H1 (cell line): ENCODE measurements at regions not wholly inside any gene's neighbourhood (a gene's known extent, or its start where the extent isn't known, plus 50 kb on each side); places are given as distances from the start of the nearest gene placed in this dataset.

Experiments used
- CTCF ChIA-PET: fragments of 300-600 bp; sonication (Branson Sonifier 250); formaldehyde crosslinking; loops from one replicate; lab custom pipeline; 2021; ENCODE audit not compliant: partially characterized antibody; lab: Charles Lee
- POLR2A ChIA-PET: fragments of 300-600 bp; sonication (Branson Sonifier 250); formaldehyde crosslinking; loops from one replicate; lab custom pipeline; 2021; ENCODE audit warnings: inconsistent platforms; ENCODE audit not compliant: partially characterized antibody; lab: Charles Lee
- DNase-seq, 2 experiments: peaks; one replicate each; pipeline versions ENCODE4 v3.0.0 to v3.0.0-alpha.2; 2010 to 2022; ENCODE audit warnings: low spot score in 2 of 2, low read depth in 1 of 2, mixed read lengths in 1 of 2
- FAIRE-seq: peaks from 2 replicates; lab custom pipeline; 2011; peaks lifted over from hg19 to GRCh38; lab: Jason Lieb, UNC
- H2AFZ ChIP-seq: 2 replicates; pipeline ENCODE4 v1.8.1; 2012; ENCODE audit warnings: low read length, inconsistent platforms
- H2AK5ac ChIP-seq: 2 replicates; pipeline ENCODE4 v1.6.1; 2013; ENCODE audit warnings: low read depth, low read length
- H2BK120ac ChIP-seq: replicated peaks from 2 replicates; pipeline ENCODE3; 2013; ENCODE audit warnings: low read depth, low read length, inconsistent platforms
- H2BK12ac ChIP-seq: 2 replicates; pipeline ENCODE4 v1.6.1; 2013; ENCODE audit warnings: low read depth, low read length
- H2BK15ac ChIP-seq: 2 replicates; pipeline ENCODE4 v1.6.1; 2013; ENCODE audit warnings: low read length
- H2BK20ac ChIP-seq: 2 replicates; pipeline ENCODE4 v1.6.1; 2013; ENCODE audit warnings: low read length
- H2BK5ac ChIP-seq: 2 replicates; pipeline ENCODE4 v1.6.1; 2013; ENCODE audit warnings: low read depth, low read length
- H3K14ac ChIP-seq: 2 replicates; pipeline ENCODE4 v1.6.1; 2013; ENCODE audit warnings: inconsistent platforms; ENCODE audit not compliant: insufficient read length
- H3K18ac ChIP-seq: 2 replicates; pipeline ENCODE4 v1.6.1; 2013; ENCODE audit warnings: low read length; ENCODE audit errors: extremely low read depth
- H3K23ac ChIP-seq: 2 replicates; pipeline ENCODE4 v1.6.1; 2013; ENCODE audit warnings: inconsistent platforms; ENCODE audit not compliant: insufficient read length
- H3K23me2 ChIP-seq: 2 replicates; pipeline ENCODE4 v1.6.1; 2013; ENCODE audit warnings: low read depth, low read length
- H3K27ac ChIP-seq: 2 replicates; pipeline ENCODE4 v1.6.1; 2011; ENCODE audit warnings: low read depth, low read length, inconsistent platforms
- H3K27me3 ChIP-seq, 4 experiments: replicated peaks in 1 of 4; 1 replicate in 1 of 4; 2 replicates in 3 of 4; pipeline versions ENCODE4 v1.6.1 to v1.8.1; 2011 to 2013; ENCODE audit warnings: low read length in 3 of 4, mild to moderate bottlenecking in 3 of 4, inconsistent platforms in 2 of 4, mixed read lengths in 2 of 4, moderate library complexity in 1 of 4; ENCODE audit not compliant: control insufficient read depth in 3 of 4, insufficient read depth in 3 of 4; ENCODE audit errors: extremely low read depth in 1 of 4
- H3K36me3 ChIP-seq, 4 experiments: 2 replicates each; pipeline versions ENCODE4 v1.6.1 to v1.8.1; 2011 to 2013; ENCODE audit warnings: mild to moderate bottlenecking in 4 of 4, low read length in 3 of 4, moderate library complexity in 2 of 4, control low read depth in 1 of 4, inconsistent platforms in 1 of 4; ENCODE audit not compliant: insufficient read depth in 4 of 4, control insufficient read depth in 2 of 4
- H3K4ac ChIP-seq: replicated peaks from 2 replicates; pipeline ENCODE3; 2013; ENCODE audit warnings: low read length, low read depth, mixed read lengths, inconsistent platforms; ENCODE audit not compliant: insufficient read length
- H3K4me1 ChIP-seq, 4 experiments: replicated peaks in 1 of 4; 1 replicate in 1 of 4; 2 replicates in 3 of 4; pipeline versions ENCODE4 v1.6.1 to v1.8.1; 2011 to 2013; ENCODE audit warnings: low read length in 3 of 4, inconsistent platforms in 2 of 4, mixed read lengths in 1 of 4; ENCODE audit not compliant: insufficient read depth in 4 of 4, control insufficient read depth in 3 of 4
- H3K4me2 ChIP-seq, 2 experiments: 2 replicates each; pipeline versions ENCODE4 v1.6.1 to v1.8.1; 2011 to 2013; ENCODE audit warnings: low read depth in 2 of 2, low read length in 2 of 2, control low read depth in 1 of 2, inconsistent platforms in 1 of 2, mild to moderate bottlenecking in 1 of 2; ENCODE audit not compliant: insufficient read depth in 1 of 2
- H3K4me3 ChIP-seq, 4 experiments: fragments of 200-600, 300-600 bp in 1 of 4; sonication (generic), shearing (Covaris generic), sonication (Bioruptor Twin) in 1 of 4; 2 replicates each; pipeline versions ENCODE4 v1.5.1 to v1.8.1; 2011 to 2016; ENCODE audit warnings: low read length in 4 of 4, low read depth in 3 of 4, control low read depth in 2 of 4, inconsistent platforms in 2 of 4, mild to moderate bottlenecking in 2 of 4, mixed read lengths in 1 of 4, moderate library complexity in 1 of 4; ENCODE audit not compliant: insufficient read depth in 2 of 4; ENCODE audit errors: extremely low read depth in 1 of 4
- H3K56ac ChIP-seq: replicated peaks from 2 replicates; pipeline ENCODE3; 2013; ENCODE audit warnings: low read depth, mild to moderate bottlenecking, mixed read lengths, low read length, inconsistent platforms; ENCODE audit not compliant: insufficient read length
- H3K79me1 ChIP-seq: 2 replicates; pipeline ENCODE4 v1.6.1; 2013; ENCODE audit warnings: low read depth, low read length, control low read depth
- H3K79me2 ChIP-seq, 2 experiments: 2 replicates each; pipeline versions ENCODE4 v1.6.1 to v1.8.1; 2012 to 2013; ENCODE audit warnings: low read length in 2 of 2, mild to moderate bottlenecking in 2 of 2, inconsistent platforms in 1 of 2; ENCODE audit not compliant: insufficient read depth in 2 of 2, control insufficient read depth in 1 of 2
- H3K9ac ChIP-seq, 4 experiments: replicated peaks in 1 of 4; 1 replicate in 1 of 4; 2 replicates in 3 of 4; pipeline versions ENCODE4 v1.6.1 to v1.8.1; 2011 to 2013; ENCODE audit warnings: low read depth in 3 of 4, low read length in 3 of 4, control low read depth in 2 of 4, mild to moderate bottlenecking in 2 of 4, moderate library complexity in 2 of 4, inconsistent platforms in 1 of 4; ENCODE audit errors: extremely low read depth in 1 of 4
- H3K9me3 ChIP-seq, 2 experiments: 2 replicates each; pipeline versions ENCODE4 v1.6.1 to v1.8.1; 2012 to 2013; ENCODE audit warnings: mild to moderate bottlenecking in 2 of 2, moderate library complexity in 2 of 2, control low read depth in 1 of 2, inconsistent platforms in 1 of 2, low read depth in 1 of 2, low read length in 1 of 2, mixed read lengths in 1 of 2; ENCODE audit not compliant: insufficient read depth in 2 of 2
- H4K20me1 ChIP-seq, 2 experiments: replicated peaks in 1 of 2; 2 replicates each; pipeline versions ENCODE3 to v1.8.1; 2011 to 2013; ENCODE audit warnings: inconsistent platforms in 2 of 2, low read length in 2 of 2, mild to moderate bottlenecking in 1 of 2; ENCODE audit not compliant: insufficient read depth in 2 of 2, control insufficient read depth in 1 of 2
- H4K5ac ChIP-seq: 2 replicates; pipeline ENCODE4 v1.6.1; 2013; ENCODE audit warnings: low read length, low read depth, mixed read lengths, inconsistent platforms; ENCODE audit not compliant: insufficient read length
- H4K8ac ChIP-seq: 2 replicates; pipeline ENCODE4 v1.8.0; 2013; ENCODE audit warnings: mild to moderate bottlenecking, moderate library complexity, low read length, inconsistent platforms; ENCODE audit not compliant: insufficient read depth; ENCODE audit errors: extremely low read depth
- H4K91ac ChIP-seq: replicated peaks from 2 replicates; pipeline ENCODE3; 2013; ENCODE audit warnings: low read length, mixed read lengths, inconsistent platforms; ENCODE audit not compliant: insufficient read length
- KDM1A ChIP-seq: fragments of 200-600, 300-600 bp; sonication (generic); IDR thresholded peaks from 2 replicates; pipeline ENCODE4 v1.7.1; 2016; ENCODE audit warnings: mild to moderate bottlenecking, low read length, borderline replicate concordance
- SAP30 ChIP-seq: fragments of 300-600 bp; sonication (generic); IDR thresholded peaks from 2 replicates; pipeline ENCODE4 v1.7.1; 2012; ENCODE audit warnings: low read length, moderate library complexity, mild to moderate bottlenecking, inconsistent platforms; ENCODE audit not compliant: insufficient read depth, insufficient replicate concordance
- WGBS, 2 experiments: shearing (Covaris generic) in 1 of 2; methylation state at CpG; one replicate each; pipeline versions ENCODE4 v1.1.6 to v1.1.7; 2013 to 2015; ENCODE audit warnings: low lambda C conversion rate in 2 of 2, mixed read lengths in 2 of 2, inconsistent platforms in 1 of 2, low coverage in 1 of 2, missing lambda C conversion rate in 1 of 2; ENCODE audit not compliant: insufficient replicate concordance in 2 of 2, insufficient coverage in 1 of 2, insufficient read length in 1 of 2; ENCODE audit errors: extremely low coverage in 1 of 2, missing lambda C conversion rate in 1 of 2; 5-methylcytosine and 5-hydroxymethylcytosine counted together

GRCh38 chr10:61289813-61290212 lies 163.4 kb downstream of the TMEM26 start:
- H3K36me3 ChIP-seq = no peaks in the 10 kb centered on the region
- no peak overlapping the region for H2BK12ac ChIP-seq
- H2AFZ ChIP-seq = no peak overlapping the region
- H3K9ac ChIP-seq = no peak overlapping the region
- no peak overlapping the region for H3K56ac ChIP-seq
- peaks cover 0 to 4% of the 10 kb centered on the region in 2 experiments; a peak in 1 of 4 replicates for H3K9me3 ChIP-seq
- no peak overlapping the region for H3K23ac ChIP-seq
- WGBS, 2 experiments = 95% methylated on average over 2 of the region's 2 CpGs; no CpG with 5 or more reads in 1 of the 2 experiments
- no peak overlapping the region for H2BK20ac ChIP-seq
- H3K27me3 ChIP-seq = no peaks in the 10 kb centered on the region
- FAIRE-seq (no peak), DNase-seq (no peak)
- no peaks in the 10 kb centered on the region for H3K79me2 ChIP-seq
- no peak overlapping the region for H4K5ac ChIP-seq
- no peak overlapping the region for H2AK5ac ChIP-seq
- no peak overlapping the region for H2BK15ac ChIP-seq
- no peak overlapping the region for H3K4me2 ChIP-seq
- H2BK120ac ChIP-seq = no peak overlapping the region
- H3K4ac ChIP-seq = no peak overlapping the region
- H4K20me1 ChIP-seq = no peaks in the 10 kb centered on the region
- H3K27ac ChIP-seq = no peak overlapping the region
- no peak overlapping the region for H4K8ac ChIP-seq
- H3K23me2 ChIP-seq = no peaks in the 10 kb centered on the region
- TF ChIP-seq KDM1A (peak; percentile 53; the same call in 1 of the 2 replicates), SAP30 (no peak)
- CTCF ChIA-PET = interaction anchor here (0.6 kb wide), 1 partner anchor 119 kb away, joined by 4 read pairs; no protein-coding TSS in a partner anchor
- H4K91ac ChIP-seq = no peak overlapping the region
- POLR2A ChIA-PET = no interaction called here
- H3K4me3 ChIP-seq = no peak overlapping the region
- H2BK5ac ChIP-seq = no peak overlapping the region
- no peaks in the 10 kb centered on the region for H3K79me1 ChIP-seq
- H3K4me1 ChIP-seq = peaks cover 0 to 5% (median 0%) of the 10 kb centered on the region in 4 experiments; a peak in 2 of 7 replicates
- H3K18ac ChIP-seq = no peak overlapping the region
- H3K14ac ChIP-seq = no peak overlapping the region
